LNCaP clone FGC (cell line): ENCODE measurements at regions not wholly inside any gene's neighbourhood (a gene's known extent, or its start where the extent isn't known, plus 50 kb on each side); places are given as distances from the start of the nearest gene placed in this dataset.

Experiments used
- DNase-seq: peaks from one replicate; pipeline ENCODE4 v3.0.0-alpha.2; 2011; ENCODE audit warnings: low read depth
- H3K4me3 ChIP-seq: 2 replicates; pipeline ENCODE4 v1.5.1; 2011; ENCODE audit warnings: mild to moderate bottlenecking, low read depth, low read length, control low read depth
- TF ChIP-seq, protein P1 (sequence below): IDR thresholded peaks from 2 replicates; pipeline ENCODE4 v1.5.1; 2012; ENCODE audit warnings: mild to moderate bottlenecking; ENCODE audit not compliant: control insufficient read depth, insufficient read depth; ENCODE audit errors: extremely low read depth

DNA sequence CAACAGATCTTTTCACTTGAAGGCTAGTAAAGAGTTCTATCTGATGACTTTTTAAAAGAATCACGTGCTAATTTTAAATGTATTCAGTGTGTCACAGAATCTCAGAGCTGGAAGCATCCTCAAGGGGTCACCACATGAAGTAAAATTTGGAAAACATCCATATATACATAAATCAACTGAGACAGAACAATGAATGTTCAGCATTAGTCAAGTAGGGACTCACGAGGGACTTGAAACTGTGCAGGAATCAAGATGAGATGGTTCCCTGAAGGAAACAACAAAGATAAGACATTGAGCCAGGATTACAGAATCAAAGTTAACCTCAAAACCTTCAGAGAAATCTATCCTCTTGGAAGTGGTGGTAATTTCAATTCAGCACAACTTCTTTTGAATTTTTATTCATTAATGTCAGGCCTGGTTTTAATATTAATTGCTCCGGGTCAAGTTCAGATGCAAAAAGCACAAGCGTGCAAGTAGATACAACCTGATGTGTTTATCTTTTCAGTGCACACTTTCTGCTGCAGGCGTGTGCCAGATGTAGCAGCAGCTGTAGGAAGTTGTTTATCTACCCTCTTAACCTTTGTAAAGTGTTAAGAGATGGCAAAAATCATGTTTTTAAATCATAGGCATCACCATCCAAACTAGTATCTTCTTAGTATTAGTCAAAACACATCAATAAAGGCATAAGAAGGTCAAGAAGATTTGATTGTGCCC, 87.7 kb upstream of the SRD5A3 start:
- TF ChIP-seq, protein P1, sequence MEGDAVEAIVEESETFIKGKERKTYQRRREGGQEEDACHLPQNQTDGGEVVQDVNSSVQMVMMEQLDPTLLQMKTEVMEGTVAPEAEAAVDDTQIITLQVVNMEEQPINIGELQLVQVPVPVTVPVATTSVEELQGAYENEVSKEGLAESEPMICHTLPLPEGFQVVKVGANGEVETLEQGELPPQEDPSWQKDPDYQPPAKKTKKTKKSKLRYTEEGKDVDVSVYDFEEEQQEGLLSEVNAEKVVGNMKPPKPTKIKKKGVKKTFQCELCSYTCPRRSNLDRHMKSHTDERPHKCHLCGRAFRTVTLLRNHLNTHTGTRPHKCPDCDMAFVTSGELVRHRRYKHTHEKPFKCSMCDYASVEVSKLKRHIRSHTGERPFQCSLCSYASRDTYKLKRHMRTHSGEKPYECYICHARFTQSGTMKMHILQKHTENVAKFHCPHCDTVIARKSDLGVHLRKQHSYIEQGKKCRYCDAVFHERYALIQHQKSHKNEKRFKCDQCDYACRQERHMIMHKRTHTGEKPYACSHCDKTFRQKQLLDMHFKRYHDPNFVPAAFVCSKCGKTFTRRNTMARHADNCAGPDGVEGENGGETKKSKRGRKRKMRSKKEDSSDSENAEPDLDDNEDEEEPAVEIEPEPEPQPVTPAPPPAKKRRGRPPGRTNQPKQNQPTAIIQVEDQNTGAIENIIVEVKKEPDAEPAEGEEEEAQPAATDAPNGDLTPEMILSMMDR, result no peak
- H3K4me3 ChIP-seq, result no peak overlapping the region
- DNase-seq, result no peak

DNA sequence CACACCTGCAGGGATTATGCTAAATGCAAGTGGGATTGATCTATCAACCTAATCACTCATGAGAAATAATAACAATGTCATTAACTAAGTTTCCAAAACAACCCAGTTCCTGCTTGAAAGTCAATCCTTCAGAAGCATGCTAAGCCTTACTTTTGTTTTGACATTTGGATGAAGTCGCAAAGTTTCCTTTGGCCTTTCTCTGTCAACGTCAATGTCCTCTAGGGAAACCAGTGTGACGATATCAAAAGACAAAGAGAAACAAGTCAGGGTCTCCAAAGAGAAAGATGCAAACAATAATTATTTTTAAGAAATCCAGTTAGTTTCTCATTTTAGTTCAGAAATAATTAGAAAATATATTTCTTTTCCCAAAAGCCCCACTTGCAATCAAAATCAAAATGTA, 86.7 kb upstream of the SRD5A3 start:
- TF ChIP-seq, protein P1, result no peak
- H3K4me3 ChIP-seq, result no peak overlapping the region
- DNase-seq, result no peak

DNA sequence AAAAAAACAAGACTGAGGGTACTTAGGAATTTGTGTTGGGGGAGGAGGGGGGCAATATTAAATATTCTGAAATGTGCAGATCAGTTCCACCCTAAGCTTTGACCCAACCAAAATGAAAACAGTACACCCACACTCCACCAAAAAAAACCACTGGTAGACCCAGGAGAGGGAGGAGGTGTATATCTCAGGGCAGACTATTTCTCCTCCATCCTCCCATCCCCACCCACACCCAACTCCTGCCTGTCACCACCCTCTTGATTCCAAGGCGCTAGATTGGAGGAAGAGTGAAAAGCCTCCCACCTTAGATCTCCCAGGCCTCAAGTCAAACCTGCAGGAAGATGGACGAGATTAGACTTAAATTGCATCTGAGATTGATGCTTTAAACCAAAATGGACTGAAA, 76.6 kb upstream of the SRD5A3 start:
- TF ChIP-seq, protein P1, result no peak
- no peak overlapping the region for H3K4me3 ChIP-seq
- no peak for DNase-seq

DNA sequence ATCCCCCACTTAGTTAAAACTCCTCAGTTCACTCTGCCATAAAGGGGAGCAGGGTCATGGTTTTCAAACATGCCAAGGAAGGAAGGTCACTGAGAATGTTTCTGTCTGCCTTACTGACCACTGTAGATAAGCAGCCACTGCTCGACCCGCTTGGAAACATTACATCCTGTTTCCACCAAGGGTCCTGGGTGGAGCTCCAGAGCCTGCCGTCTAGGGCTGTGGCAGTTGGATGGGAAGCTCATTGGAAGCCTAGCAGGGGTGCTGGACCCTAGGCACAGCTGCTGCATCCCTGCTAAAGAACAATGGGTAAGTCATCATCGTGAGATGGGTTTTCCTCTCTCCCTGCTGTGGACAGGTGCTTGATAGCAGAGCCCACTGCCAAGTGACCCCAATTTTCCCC, 76.0 kb upstream of the SRD5A3 start:
- H3K4me3 ChIP-seq, result no peak overlapping the region
- TF ChIP-seq, protein P1, result no peak
- no peak for DNase-seq

DNA sequence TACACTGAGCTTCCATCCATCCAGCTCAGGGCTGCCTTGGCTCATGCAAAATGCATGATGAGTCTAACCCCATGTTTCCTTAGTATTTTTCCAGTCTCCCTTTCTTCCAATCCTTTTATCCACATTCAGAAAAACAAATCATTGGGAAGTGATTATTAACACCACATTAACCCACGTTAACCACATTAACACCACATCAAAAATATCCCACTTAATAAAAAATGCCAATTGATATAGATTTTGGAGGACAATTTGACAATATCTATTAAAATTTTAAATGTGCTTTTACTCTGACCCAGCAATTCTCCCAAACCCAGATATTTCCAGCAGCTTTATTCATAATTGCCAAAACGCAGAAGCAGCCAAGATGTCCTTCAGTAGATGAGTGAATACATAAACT, 75.6 kb upstream of the SRD5A3 start:
- no peak overlapping the region for H3K4me3 ChIP-seq
- TF ChIP-seq, protein P1, result no peak
- DNase-seq, result no peak

DNA sequence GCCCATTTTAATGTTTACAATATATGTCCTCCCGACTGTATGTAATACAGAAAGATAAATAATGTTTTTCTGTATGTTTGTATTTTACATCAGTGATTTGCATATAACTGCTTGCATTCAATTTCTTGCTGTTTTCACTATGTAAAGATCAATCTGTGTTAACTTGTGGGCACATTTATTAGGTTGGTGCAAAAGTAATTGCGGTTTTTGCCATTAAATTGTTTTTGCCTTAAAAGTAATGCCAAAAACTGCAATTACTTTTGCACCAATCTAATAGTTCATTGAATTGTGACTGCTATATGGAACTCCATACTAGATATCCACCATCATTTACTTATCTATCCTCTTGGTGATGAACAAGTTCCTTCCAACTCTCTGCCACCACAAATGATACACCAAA, 73.9 kb upstream of the SRD5A3 start:
- H3K4me3 ChIP-seq, result no peak overlapping the region
- DNase-seq, result no peak
- TF ChIP-seq, protein P1, result no peak

DNA sequence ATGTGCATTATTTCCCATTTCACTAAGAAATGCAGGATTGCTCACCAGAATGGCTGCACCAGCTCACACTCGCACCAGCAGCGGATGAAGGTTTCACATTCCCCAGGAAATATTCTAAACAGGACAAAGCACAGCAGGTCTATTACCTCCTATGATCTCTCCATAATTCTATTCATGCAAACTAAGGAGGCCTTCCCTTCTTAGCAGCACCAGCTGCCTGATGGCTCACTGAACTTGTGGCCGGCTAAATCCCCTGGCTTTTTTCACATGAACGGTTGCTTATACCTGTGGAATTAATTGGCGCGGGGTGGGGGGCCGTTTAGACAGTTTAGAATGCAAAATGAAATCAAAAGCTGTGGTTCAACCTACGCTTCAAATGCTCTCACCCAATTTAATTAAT, 73.5 kb upstream of the SRD5A3 start:
- H3K4me3 ChIP-seq, result no peak overlapping the region
- TF ChIP-seq, protein P1, result no peak
- DNase-seq, result no peak
